ENCODE measurements at regions not wholly inside any gene's neighbourhood (a gene's known extent, or its start where the extent isn't known, plus 50 kb on each side); places are given as distances from the start of the nearest gene placed in this dataset.

- ATAC-seq (no peak), DNase-seq (no peak)
- CTCF ChIA-PET, result no interaction called here
- Mint-ChIP-seq H3K4me1 (no peaks in the 10 kb centered on the region), H3K27me3 (no peaks in the 10 kb centered on the region), H3K27ac (no peak overlapping the region), H3K9me3 (ENCODE audit: low read depth) (peaks cover 11% of the 10 kb centered on the region), H3K36me3 (no peaks in the 10 kb centered on the region), H3K4me3 (no peak overlapping the region)
Observed at GRCh38 chr2:51484605-51485004, 452.7 kb upstream of the NRXN1 start.

- CTCF ChIA-PET, result no interaction called here
- Mint-ChIP-seq H3K9me3 (ENCODE audit: low read depth) (peaks cover 11% of the 10 kb centered on the region), H3K36me3 (no peaks in the 10 kb centered on the region), H3K27ac (no peak overlapping the region), H3K27me3 (no peaks in the 10 kb centered on the region), H3K4me1 (no peaks in the 10 kb centered on the region), H3K4me3 (no peak overlapping the region)
- ATAC-seq, result no peak
- DNase-seq, result no peak
Observed at GRCh38 chr2:51483720-51484119, 451.8 kb upstream of the NRXN1 start.

GRCh38 chr2:51472783-51473182 is 440.9 kb upstream of the NRXN1 start:
- peaks cover 20% of the 10 kb centered on the region for H3K9me3 Mint-ChIP-seq (ENCODE audit: low read depth)
- DNase-seq, result no peak
- H3K4me3 Mint-ChIP-seq, result no peak overlapping the region
- no peaks in the 10 kb centered on the region for H3K27me3 Mint-ChIP-seq
- H3K36me3 Mint-ChIP-seq, result no peaks in the 10 kb centered on the region
- no peak overlapping the region for H3K27ac Mint-ChIP-seq
- ATAC-seq, result no peak
- CTCF ChIA-PET, result no interaction called here
- no peaks in the 10 kb centered on the region for H3K4me1 Mint-ChIP-seq

- DNase-seq (no peak), ATAC-seq (no peak)
- Mint-ChIP-seq H3K4me3 (no peak overlapping the region), H3K27me3 (no peaks in the 10 kb centered on the region), H3K4me1 (no peaks in the 10 kb centered on the region), H3K36me3 (no peaks in the 10 kb centered on the region), H3K9me3 (ENCODE audit: low read depth) (peaks cover 18% of the 10 kb centered on the region), H3K27ac (no peak overlapping the region)
- CTCF ChIA-PET, result no interaction called here
Observed at GRCh38 chr2:51472300-51472699, 440.4 kb upstream of the NRXN1 start.

GRCh38 chr2:51469102-51469501 is 437.2 kb upstream of the NRXN1 start:
- no peaks in the 10 kb centered on the region for H3K4me1 Mint-ChIP-seq
- no peak overlapping the region for H3K4me3 Mint-ChIP-seq
- DNase-seq (no peak), ATAC-seq (no peak)
- peaks cover 14% of the 10 kb centered on the region for H3K9me3 Mint-ChIP-seq (ENCODE audit: low read depth)
- CTCF ChIA-PET, result no interaction called here
- no peaks in the 10 kb centered on the region for H3K36me3 Mint-ChIP-seq
- no peaks in the 10 kb centered on the region for H3K27me3 Mint-ChIP-seq
- H3K27ac Mint-ChIP-seq, result no peak overlapping the region

- H3K36me3 Mint-ChIP-seq, result no peaks in the 10 kb centered on the region
- no peaks in the 10 kb centered on the region for H3K27me3 Mint-ChIP-seq
- no peaks in the 10 kb centered on the region for H3K4me1 Mint-ChIP-seq
- CTCF ChIA-PET, result no interaction called here
- ATAC-seq, result no peak
- H3K9me3 Mint-ChIP-seq (ENCODE audit: low read depth), result peaks cover 8% of the 10 kb centered on the region
- no peak overlapping the region for H3K27ac Mint-ChIP-seq
- H3K4me3 Mint-ChIP-seq, result no peak overlapping the region
- no peak for DNase-seq
Observed at GRCh38 chr2:51465326-51465725, 433.4 kb upstream of the NRXN1 start.

GRCh38 chr2:51454177-51454576 is 422.2 kb upstream of the NRXN1 start:
- peaks cover 17% of the 10 kb centered on the region for H3K9me3 Mint-ChIP-seq (ENCODE audit: low read depth)
- no peak for DNase-seq
- no peaks in the 10 kb centered on the region for H3K36me3 Mint-ChIP-seq
- CTCF ChIA-PET, result no interaction called here
- H3K4me1 Mint-ChIP-seq, result no peaks in the 10 kb centered on the region
- no peak for ATAC-seq
- no peak overlapping the region for H3K27ac Mint-ChIP-seq
- H3K4me3 Mint-ChIP-seq, result no peak overlapping the region
- no peaks in the 10 kb centered on the region for H3K27me3 Mint-ChIP-seq

GRCh38 chr2:51448911-51449310 is 417.0 kb upstream of the NRXN1 start:
- Mint-ChIP-seq H3K4me1 (no peaks in the 10 kb centered on the region), H3K9me3 (ENCODE audit: low read depth) (peaks cover 20% of the 10 kb centered on the region), H3K27me3 (no peaks in the 10 kb centered on the region), H3K27ac (no peak overlapping the region), H3K36me3 (no peaks in the 10 kb centered on the region), H3K4me3 (no peak overlapping the region)
- CTCF ChIA-PET, result no interaction called here
- ATAC-seq (no peak), DNase-seq (no peak)

GRCh38 chr2:51441786-51442185 is 409.9 kb upstream of the NRXN1 start:
- Mint-ChIP-seq H3K36me3 (no peaks in the 10 kb centered on the region), H3K27me3 (no peaks in the 10 kb centered on the region), H3K4me1 (no peaks in the 10 kb centered on the region), H3K4me3 (no peak overlapping the region), H3K9me3 (ENCODE audit: low read depth) (peaks cover 10% of the 10 kb centered on the region), H3K27ac (no peak overlapping the region)
- CTCF ChIA-PET, result no interaction called here
- ATAC-seq (no peak), DNase-seq (no peak)

- ATAC-seq, result no peak
- no peaks in the 10 kb centered on the region for H3K27me3 Mint-ChIP-seq
- no peak overlapping the region for H3K4me3 Mint-ChIP-seq
- peaks cover 17% of the 10 kb centered on the region for H3K9me3 Mint-ChIP-seq (ENCODE audit: low read depth)
- H3K27ac Mint-ChIP-seq, result no peak overlapping the region
- DNase-seq, result no peak
- H3K36me3 Mint-ChIP-seq, result no peaks in the 10 kb centered on the region
- CTCF ChIA-PET, result no interaction called here
- H3K4me1 Mint-ChIP-seq, result no peaks in the 10 kb centered on the region
Observed at GRCh38 chr2:51424418-51424817, 392.5 kb upstream of the NRXN1 start.

GRCh38 chr2:51420511-51420910 is 388.6 kb upstream of the NRXN1 start:
- Mint-ChIP-seq H3K4me1 (no peaks in the 10 kb centered on the region), H3K36me3 (no peaks in the 10 kb centered on the region), H3K27me3 (no peaks in the 10 kb centered on the region), H3K9me3 (ENCODE audit: low read depth) (peaks cover 13% of the 10 kb centered on the region), H3K27ac (no peak overlapping the region), H3K4me3 (no peak overlapping the region)
- ATAC-seq (no peak), DNase-seq (no peak)
- CTCF ChIA-PET, result no interaction called here

- H3K9me3 Mint-ChIP-seq (ENCODE audit: low read depth), result peaks cover 11% of the 10 kb centered on the region
- H3K27me3 Mint-ChIP-seq, result no peaks in the 10 kb centered on the region
- CTCF ChIA-PET, result no interaction called here
- DNase-seq, result no peak
- H3K4me3 Mint-ChIP-seq, result no peak overlapping the region
- ATAC-seq, result no peak
- no peak overlapping the region for H3K27ac Mint-ChIP-seq
- no peaks in the 10 kb centered on the region for H3K36me3 Mint-ChIP-seq
- no peaks in the 10 kb centered on the region for H3K4me1 Mint-ChIP-seq
Observed at GRCh38 chr2:51413726-51414125, 381.8 kb upstream of the NRXN1 start.

GRCh38 chr2:51410331-51410730 is 378.4 kb upstream of the NRXN1 start:
- no peaks in the 10 kb centered on the region for H3K4me1 Mint-ChIP-seq
- ATAC-seq (no peak), DNase-seq (no peak)
- H3K36me3 Mint-ChIP-seq, result no peaks in the 10 kb centered on the region
- H3K9me3 Mint-ChIP-seq (ENCODE audit: low read depth), result peaks cover 11% of the 10 kb centered on the region
- no peak overlapping the region for H3K27ac Mint-ChIP-seq
- no peaks in the 10 kb centered on the region for H3K27me3 Mint-ChIP-seq
- CTCF ChIA-PET, result no interaction called here
- no peak overlapping the region for H3K4me3 Mint-ChIP-seq

- Mint-ChIP-seq H3K4me1 (no peaks in the 10 kb centered on the region), H3K27me3 (no peaks in the 10 kb centered on the region), H3K4me3 (no peak overlapping the region), H3K9me3 (ENCODE audit: low read depth) (peaks cover 13% of the 10 kb centered on the region), H3K36me3 (no peaks in the 10 kb centered on the region), H3K27ac (no peak overlapping the region)
- DNase-seq, result no peak
- CTCF ChIA-PET, result no interaction called here
- no peak for ATAC-seq
Observed at GRCh38 chr2:51409920-51410319, 378.0 kb upstream of the NRXN1 start.

GRCh38 chr2:51404226-51404625 is 372.3 kb upstream of the NRXN1 start:
- Mint-ChIP-seq H3K27ac (no peak overlapping the region), H3K4me1 (no peaks in the 10 kb centered on the region), H3K4me3 (no peak overlapping the region), H3K27me3 (no peaks in the 10 kb centered on the region), H3K9me3 (ENCODE audit: low read depth) (peaks cover 15% of the 10 kb centered on the region), H3K36me3 (no peaks in the 10 kb centered on the region)
- CTCF ChIA-PET, result no interaction called here
- ATAC-seq (no peak), DNase-seq (no peak)
